WTC11 (cell line): ENCODE measurements at regions not wholly inside any gene's neighbourhood (a gene's known extent, or its start where the extent isn't known, plus 50 kb on each side); places are given as distances from the start of the nearest gene placed in this dataset.

ENCODE experiments used
- ATAC-seq: fragments of 200-7000 bp; cut with Tn5 transposase; 2 replicates; pipeline ENCODE4 v1.10.0; 2021; ENCODE audit warnings: mild to moderate bottlenecking, moderate library complexity
- CTCF ChIA-PET: fragments of 300-600 bp; sonication (Branson Sonifier 250); formaldehyde crosslinking; loops from one replicate; lab custom pipeline; 2021; ENCODE audit warnings: antibody characterized with exemption; lab: Charles Lee
- POLR2A ChIA-PET: fragments of 350-600 bp; sonication (Branson Sonifier 250); formaldehyde crosslinking; loops from one replicate; lab custom pipeline; 2021; ENCODE audit warnings: antibody characterized with exemption; lab: Charles Lee
- DNase-seq: peaks from one replicate; pipeline ENCODE4 v3.0.0; 2021; ENCODE audit warnings: low spot score
- H3K27ac Mint-ChIP-seq: 2 replicates; pipeline ENCODE4 v1.8.0; 2021; ENCODE audit warnings: mixed read lengths
- H3K27me3 Mint-ChIP-seq: 2 replicates; pipeline ENCODE4 v1.8.0; 2021; ENCODE audit warnings: low read depth, mild to moderate bottlenecking, moderate library complexity, mixed read lengths
- H3K36me3 Mint-ChIP-seq: 2 replicates; pipeline ENCODE4 v1.8.0; 2021; ENCODE audit warnings: mixed read lengths
- H3K4me1 Mint-ChIP-seq: 2 replicates; pipeline ENCODE4 v1.8.0; 2022; ENCODE audit warnings: mixed read lengths
- H3K4me3 Mint-ChIP-seq: 2 replicates; pipeline ENCODE4 v1.8.0; 2021; ENCODE audit warnings: mild to moderate bottlenecking, moderate library complexity, mixed read lengths
- H3K9me3 Mint-ChIP-seq: 2 replicates; pipeline ENCODE4 v1.8.0; 2021; ENCODE audit warnings: mixed read lengths
- ATF1 ChIP-seq: sonication (generic); formaldehyde crosslinking; IDR thresholded peaks from 2 replicates; pipeline ENCODE4 v1.8.1; 2023; ENCODE audit warnings: mild to moderate bottlenecking, moderate library complexity, missing genetic modification reagents
- EMX1 ChIP-seq: fragments of 250-450 bp; sonication (Bioruptor Pico); IDR thresholded peaks from 2 replicates; pipeline ENCODE4 v1.8.0; 2021; ENCODE audit warnings: mild to moderate bottlenecking
- MYBL2 ChIP-seq: sonication (generic); formaldehyde crosslinking; IDR thresholded peaks from 2 replicates; pipeline ENCODE4 v1.8.1; 2023; ENCODE audit warnings: mild to moderate bottlenecking, moderate library complexity, missing genetic modification reagents
- RELA ChIP-seq: sonication (generic); formaldehyde crosslinking; IDR thresholded peaks from 2 replicates; pipeline ENCODE4 v1.8.1; 2022; ENCODE audit warnings: missing genetic modification reagents, mild to moderate bottlenecking, borderline replicate concordance
- RORB ChIP-seq: fragments of 250-450 bp; sonication (Bioruptor Pico); IDR thresholded peaks from 2 replicates; pipeline ENCODE4 v1.9.0; 2021; ENCODE audit warnings: mild to moderate bottlenecking
- ZBTB21 ChIP-seq: sonication (generic); formaldehyde crosslinking; IDR thresholded peaks from 2 replicates; pipeline ENCODE4 v1.8.1; 2023; ENCODE audit warnings: mild to moderate bottlenecking, missing genetic modification reagents, borderline replicate concordance
- ZNF232 ChIP-seq: sonication (generic); formaldehyde crosslinking; IDR thresholded peaks from 2 replicates; pipeline ENCODE4 v1.8.0; 2022; ENCODE audit warnings: mild to moderate bottlenecking, missing genetic modification reagents
- ZNF423 ChIP-seq: fragments of 250-450 bp; sonication (Bioruptor Pico); IDR thresholded peaks from 2 replicates; pipeline ENCODE4 v2.1.2; 2022; ENCODE audit warnings: mild to moderate bottlenecking, moderate library complexity
- TF ChIP-seq, protein P1 (sequence below): sonication (generic); formaldehyde crosslinking; IDR thresholded peaks from 2 replicates; pipeline ENCODE4 v1.8.1; 2022; ENCODE audit warnings: mild to moderate bottlenecking, moderate library complexity, missing genetic modification reagents
- TF ChIP-seq, protein P2 (sequence below): fragments of 200-600 bp; IDR thresholded peaks from 2 replicates; pipeline ENCODE4 v1.8.0; 2022; ENCODE audit warnings: antibody characterized with exemption
- TF ChIP-seq, protein P3 (sequence below): fragments of 250-450 bp; sonication (Bioruptor Pico); conservative IDR thresholded peaks from 2 replicates; pipeline ENCODE4 v1.9.0; 2021; ENCODE audit warnings: mild to moderate bottlenecking
- TF ChIP-seq, protein P4 (sequence below): fragments of 250-450 bp; sonication (Bioruptor Pico); IDR thresholded peaks from 2 replicates; pipeline ENCODE4 v2.1.2; 2022; ENCODE audit warnings: mild to moderate bottlenecking, moderate library complexity

DNA sequence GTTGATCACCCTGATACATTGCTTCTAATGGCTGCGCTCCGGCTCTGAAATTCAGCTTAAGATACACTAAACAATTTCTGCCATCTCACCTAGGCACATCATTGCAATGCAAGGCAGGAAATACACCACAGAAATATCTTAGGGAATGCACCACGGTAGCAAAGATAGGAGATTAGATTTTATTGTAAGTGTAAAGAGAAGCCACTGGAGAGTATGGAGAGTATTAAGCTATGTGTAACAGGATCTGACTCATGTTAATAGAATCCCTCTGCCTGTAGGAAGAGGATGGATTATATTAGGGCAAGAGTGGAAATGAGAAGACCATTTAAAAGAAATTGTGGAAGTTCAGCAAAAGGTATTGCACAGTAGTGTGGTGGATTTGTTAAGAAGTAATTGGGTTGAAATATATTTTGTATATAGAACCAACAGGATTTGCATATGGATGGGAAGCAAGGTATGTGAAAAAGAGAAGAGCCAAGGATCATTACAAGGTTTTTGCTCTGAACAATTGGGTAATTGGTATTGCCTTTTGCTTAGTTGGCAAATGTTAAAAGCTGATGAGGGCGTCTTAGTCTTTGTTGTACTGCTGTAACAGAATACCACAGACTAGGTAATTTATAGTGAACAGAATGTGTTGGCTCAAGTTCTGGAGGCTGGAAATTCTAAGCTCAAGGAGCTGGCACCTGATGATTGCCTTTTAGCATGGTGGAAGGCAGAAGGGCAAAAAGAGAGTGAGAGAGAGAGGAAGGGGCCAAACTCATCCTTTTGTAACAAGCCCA is 636.1 kb downstream of the PSAT1 start:
- no peak for TF ChIP-seq EMX1 (CRISPR knock-in tag)
- TF ChIP-seq ZNF423 (CRISPR knock-in tag), result no peak
- no peak for TF ChIP-seq RORB
- TF ChIP-seq, protein P1, sequence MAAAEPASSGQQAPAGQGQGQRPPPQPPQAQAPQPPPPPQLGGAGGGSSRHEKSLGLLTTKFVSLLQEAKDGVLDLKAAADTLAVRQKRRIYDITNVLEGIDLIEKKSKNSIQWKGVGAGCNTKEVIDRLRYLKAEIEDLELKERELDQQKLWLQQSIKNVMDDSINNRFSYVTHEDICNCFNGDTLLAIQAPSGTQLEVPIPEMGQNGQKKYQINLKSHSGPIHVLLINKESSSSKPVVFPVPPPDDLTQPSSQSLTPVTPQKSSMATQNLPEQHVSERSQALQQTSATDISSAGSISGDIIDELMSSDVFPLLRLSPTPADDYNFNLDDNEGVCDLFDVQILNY, result no peak
- TF ChIP-seq, protein P2, sequence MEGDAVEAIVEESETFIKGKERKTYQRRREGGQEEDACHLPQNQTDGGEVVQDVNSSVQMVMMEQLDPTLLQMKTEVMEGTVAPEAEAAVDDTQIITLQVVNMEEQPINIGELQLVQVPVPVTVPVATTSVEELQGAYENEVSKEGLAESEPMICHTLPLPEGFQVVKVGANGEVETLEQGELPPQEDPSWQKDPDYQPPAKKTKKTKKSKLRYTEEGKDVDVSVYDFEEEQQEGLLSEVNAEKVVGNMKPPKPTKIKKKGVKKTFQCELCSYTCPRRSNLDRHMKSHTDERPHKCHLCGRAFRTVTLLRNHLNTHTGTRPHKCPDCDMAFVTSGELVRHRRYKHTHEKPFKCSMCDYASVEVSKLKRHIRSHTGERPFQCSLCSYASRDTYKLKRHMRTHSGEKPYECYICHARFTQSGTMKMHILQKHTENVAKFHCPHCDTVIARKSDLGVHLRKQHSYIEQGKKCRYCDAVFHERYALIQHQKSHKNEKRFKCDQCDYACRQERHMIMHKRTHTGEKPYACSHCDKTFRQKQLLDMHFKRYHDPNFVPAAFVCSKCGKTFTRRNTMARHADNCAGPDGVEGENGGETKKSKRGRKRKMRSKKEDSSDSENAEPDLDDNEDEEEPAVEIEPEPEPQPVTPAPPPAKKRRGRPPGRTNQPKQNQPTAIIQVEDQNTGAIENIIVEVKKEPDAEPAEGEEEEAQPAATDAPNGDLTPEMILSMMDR, result no peak
- no peak for TF ChIP-seq ZBTB21 (CRISPR knock-in tag)
- ATAC-seq (no peak), DNase-seq (no peak)
- Mint-ChIP-seq H3K27me3 (no peaks in the 10 kb centered on the region), H3K9me3 (peaks cover 11% of the 10 kb centered on the region), H3K27ac (no peak overlapping the region), H3K4me3 (no peak overlapping the region), H3K36me3 (no peaks in the 10 kb centered on the region), H3K4me1 (no peaks in the 10 kb centered on the region)
- ChIA-PET CTCF (no interaction called here), POLR2A (no interaction called here)

- Mint-ChIP-seq H3K27ac (no peak overlapping the region), H3K4me1 (no peaks in the 10 kb centered on the region), H3K4me3 (no peak overlapping the region), H3K9me3 (peaks cover 11% of the 10 kb centered on the region), H3K27me3 (no peaks in the 10 kb centered on the region), H3K36me3 (no peaks in the 10 kb centered on the region)
- no peak for TF ChIP-seq RELA (CRISPR knock-in tag)
- TF ChIP-seq MYBL2 (CRISPR knock-in tag), result no peak
- TF ChIP-seq, protein P3, sequence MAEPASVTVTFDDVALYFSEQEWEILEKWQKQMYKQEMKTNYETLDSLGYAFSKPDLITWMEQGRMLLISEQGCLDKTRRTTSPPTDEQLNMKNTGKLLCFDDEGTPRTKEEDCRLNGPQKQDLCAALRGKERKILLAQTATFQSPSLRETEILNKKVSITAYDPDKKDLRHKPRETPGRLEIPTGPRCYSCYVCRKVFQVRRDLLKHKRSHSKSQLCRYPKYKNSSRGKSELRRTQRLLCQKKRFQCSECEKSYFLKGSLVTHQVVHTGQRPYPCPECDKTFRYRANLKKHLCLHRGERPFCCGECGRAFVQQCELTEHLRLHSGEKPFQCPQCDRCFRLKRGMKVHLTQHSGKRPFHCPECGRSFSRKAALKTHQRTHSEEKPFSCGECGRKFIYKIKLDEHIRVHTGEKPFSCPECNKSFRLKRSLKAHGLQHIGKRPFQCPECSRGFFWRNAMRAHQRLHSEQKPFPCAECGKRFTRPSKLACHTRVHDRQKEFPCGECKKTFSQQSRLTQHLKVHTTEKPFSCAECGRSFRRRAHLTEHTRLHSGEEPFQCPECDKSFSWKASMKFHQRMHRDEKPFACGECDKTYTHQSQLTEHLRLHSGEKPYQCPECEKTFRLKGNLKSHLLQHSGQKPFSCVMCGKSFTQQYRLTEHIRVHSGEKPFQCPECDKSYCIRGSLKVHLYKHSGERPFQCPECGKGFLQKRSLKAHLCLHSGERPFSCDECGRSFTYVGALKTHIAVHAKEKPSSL, result no peak
- TF ChIP-seq, protein P1, result no peak
- no peak for TF ChIP-seq ZNF232
- TF ChIP-seq, protein P4, sequence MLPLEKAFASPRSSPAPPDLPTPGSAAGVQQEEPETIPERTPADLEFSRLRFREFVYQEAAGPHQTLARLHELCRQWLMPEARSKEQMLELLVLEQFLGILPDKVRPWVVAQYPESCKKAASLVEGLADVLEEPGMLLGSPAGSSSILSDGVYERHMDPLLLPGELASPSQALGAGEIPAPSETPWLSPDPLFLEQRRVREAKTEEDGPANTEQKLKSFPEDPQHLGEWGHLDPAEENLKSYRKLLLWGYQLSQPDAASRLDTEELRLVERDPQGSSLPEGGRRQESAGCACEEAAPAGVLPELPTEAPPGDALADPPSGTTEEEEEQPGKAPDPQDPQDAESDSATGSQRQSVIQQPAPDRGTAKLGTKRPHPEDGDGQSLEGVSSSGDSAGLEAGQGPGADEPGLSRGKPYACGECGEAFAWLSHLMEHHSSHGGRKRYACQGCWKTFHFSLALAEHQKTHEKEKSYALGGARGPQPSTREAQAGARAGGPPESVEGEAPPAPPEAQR (CRISPR knock-in tag), result no peak
- ChIA-PET POLR2A (no interaction called here), CTCF (no interaction called here)
- ATAC-seq, result no peak
- DNase-seq, result no peak
Observed at GRCh38 chr9:78934880-78935279, 636.9 kb upstream of the TLE4 start.

DNA sequence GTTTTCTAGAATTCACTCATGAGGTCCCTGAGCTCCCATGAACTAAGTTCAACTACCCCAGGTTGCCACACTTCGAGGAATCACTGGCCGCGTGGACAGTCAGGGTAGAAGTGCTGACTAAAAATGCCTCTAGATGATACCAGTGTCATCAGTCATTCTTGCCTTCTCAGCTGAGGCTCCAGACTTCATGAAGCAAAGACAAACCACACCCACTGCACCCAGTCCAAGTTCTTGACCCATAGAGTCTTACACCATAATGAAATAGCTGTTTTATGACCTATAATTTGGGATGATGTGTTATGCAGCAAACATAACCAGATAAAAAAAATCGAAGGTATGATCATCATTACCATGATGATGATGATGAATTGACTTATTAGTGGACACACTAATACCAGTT is 632.9 kb upstream of the TLE4 start:
- ATAC-seq, result no peak
- POLR2A ChIA-PET, result no interaction called here
- Mint-ChIP-seq H3K4me1 (no peaks in the 10 kb centered on the region), H3K27ac (no peak overlapping the region), H3K9me3 (peaks cover under 1% of the 10 kb centered on the region), H3K36me3 (no peaks in the 10 kb centered on the region), H3K4me3 (no peak overlapping the region), H3K27me3 (no peaks in the 10 kb centered on the region)
- no peak for DNase-seq
- CTCF ChIA-PET, result no interaction called here
- no peak for TF ChIP-seq ATF1
